ENCODE measurements at regions not wholly inside any gene's neighbourhood (a gene's known extent, or its start where the extent isn't known, plus 50 kb on each side); places are given as distances from the start of the nearest gene placed in this dataset.

DNA sequence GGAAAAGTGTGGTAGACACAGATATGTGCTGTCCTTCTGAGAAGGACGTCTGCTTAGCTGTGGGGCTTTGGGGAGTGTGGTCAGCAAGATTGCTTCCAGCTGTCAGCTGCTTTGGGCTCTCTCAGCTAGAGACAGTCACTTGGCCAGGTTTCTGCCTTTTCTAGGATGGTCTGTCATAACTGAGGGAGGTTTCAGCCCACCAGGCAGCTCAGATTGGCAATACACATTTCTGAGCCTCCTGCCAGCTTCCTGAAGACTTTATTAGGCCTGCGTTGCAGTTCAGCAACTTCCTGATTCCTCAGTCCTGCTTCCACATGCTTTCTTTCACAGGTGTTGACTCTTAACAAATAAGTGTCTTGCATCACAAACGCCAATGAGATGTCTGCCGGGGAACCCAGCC lies 286.5 kb downstream of the SQOR start:
- Mint-ChIP-seq H3K4me3 (no peak overlapping the region), H3K9me3 (no peaks in the 10 kb centered on the region), H3K27ac (no peak overlapping the region), H3K4me1 (no peaks in the 10 kb centered on the region), H3K27me3 (no peaks in the 10 kb centered on the region)
- ATAC-seq = no peak
- no peak for DNase-seq

DNA sequence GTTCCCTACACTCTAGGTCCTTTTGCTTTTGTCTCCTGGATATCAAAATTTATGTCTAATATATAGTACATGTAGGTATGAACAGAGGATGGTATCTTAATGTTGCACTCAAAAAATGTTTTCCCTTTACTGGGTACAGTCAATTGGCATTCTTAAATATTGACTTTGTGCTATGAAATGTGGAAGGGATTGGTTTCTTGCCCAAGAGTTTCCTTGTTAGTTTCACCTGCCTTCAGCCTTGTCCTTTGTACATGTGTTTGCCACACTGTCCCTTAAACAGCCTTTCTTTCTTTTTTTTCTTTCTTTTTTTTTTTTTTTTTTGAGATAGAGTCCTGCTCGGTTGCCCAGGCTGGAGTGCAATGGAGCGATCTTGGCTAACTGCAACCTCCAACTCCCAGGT lies 287.1 kb downstream of the SQOR start:
- ATAC-seq (no peak), DNase-seq (no peak)
- Mint-ChIP-seq H3K9me3 (no peaks in the 10 kb centered on the region), H3K27ac (no peak overlapping the region), H3K4me3 (no peak overlapping the region), H3K4me1 (no peaks in the 10 kb centered on the region), H3K27me3 (no peaks in the 10 kb centered on the region)

DNA sequence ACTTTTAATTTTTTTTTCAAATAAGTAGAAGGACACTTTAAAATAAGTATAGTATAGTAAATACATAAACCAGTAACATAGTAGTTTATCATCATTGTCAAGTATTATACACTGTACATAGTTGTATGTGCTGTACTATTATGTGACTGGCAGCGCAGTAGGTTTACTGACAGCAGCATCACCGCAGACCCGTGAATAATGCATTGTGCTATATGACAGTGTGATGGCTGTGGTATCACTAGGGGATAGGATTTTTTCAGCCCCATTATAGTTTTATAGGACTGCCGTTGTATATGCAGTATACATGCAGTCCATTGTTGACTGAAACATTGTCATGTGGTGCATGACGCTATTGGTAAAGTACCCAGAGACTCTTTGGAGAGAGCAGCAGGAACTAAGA lies 306.5 kb downstream of the SQOR start:
- Mint-ChIP-seq H3K27me3 (peaks cover 5% of the 10 kb centered on the region), H3K27ac (no peak overlapping the region), H3K4me3 (no peak overlapping the region), H3K4me1 (no peaks in the 10 kb centered on the region), H3K9me3 (no peaks in the 10 kb centered on the region)
- DNase-seq (no peak), ATAC-seq (no peak)

DNA sequence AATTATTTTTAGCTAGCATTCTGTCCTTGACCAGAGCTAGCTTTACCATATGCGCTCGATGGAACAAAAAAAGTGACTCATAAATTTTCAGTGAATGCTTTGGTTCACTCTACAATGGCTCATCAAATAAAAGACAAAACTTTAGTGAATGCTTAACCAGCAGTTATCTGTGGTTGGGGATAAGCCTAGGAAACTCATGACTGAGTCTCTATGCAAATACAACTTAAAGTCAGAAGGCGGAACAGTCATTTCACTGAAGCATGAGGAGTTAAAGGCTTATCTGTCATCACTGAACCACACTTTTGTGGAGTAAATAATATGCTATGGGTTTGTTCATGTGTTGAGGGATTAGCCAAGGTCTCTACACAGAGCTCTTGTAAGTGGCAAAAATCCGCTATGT lies 308.4 kb downstream of the SQOR start:
- Mint-ChIP-seq H3K27me3 (peaks cover 5% of the 10 kb centered on the region), H3K4me3 (no peak overlapping the region), H3K9me3 (no peaks in the 10 kb centered on the region), H3K4me1 (no peaks in the 10 kb centered on the region), H3K27ac (no peak overlapping the region)
- ATAC-seq = no peak
- no peak for DNase-seq

DNA sequence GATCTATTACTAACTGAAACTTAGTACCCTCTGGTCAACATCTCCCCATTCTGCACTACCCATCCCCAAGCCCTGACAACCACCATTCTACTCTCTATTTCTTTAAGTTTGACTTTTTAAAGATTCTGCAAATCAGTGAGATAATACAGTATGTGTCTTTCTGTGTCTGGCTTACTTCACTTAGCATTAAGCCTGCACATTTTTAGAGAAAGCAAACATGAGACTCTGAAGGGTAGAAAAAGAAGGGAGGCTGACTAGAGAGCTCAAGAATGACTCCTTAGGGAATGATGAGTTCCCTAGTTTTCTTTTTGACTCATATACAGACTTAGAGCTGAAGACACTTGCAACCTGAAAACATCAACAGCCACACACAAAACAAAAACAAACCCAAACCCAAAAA lies 311.3 kb downstream of the SQOR start:
- H3K27ac Mint-ChIP-seq = peak overlapping the region in 1 of 2 donors; percentile 65
- ATAC-seq = no peak
- peaks cover 14% of the 10 kb centered on the region for H3K27me3 Mint-ChIP-seq
- no peaks in the 10 kb centered on the region for H3K4me1 Mint-ChIP-seq
- no peak for DNase-seq
- peaks cover 0 to 9% of the 10 kb centered on the region in 2 donors for H3K9me3 Mint-ChIP-seq
- no peak overlapping the region for H3K4me3 Mint-ChIP-seq

DNA sequence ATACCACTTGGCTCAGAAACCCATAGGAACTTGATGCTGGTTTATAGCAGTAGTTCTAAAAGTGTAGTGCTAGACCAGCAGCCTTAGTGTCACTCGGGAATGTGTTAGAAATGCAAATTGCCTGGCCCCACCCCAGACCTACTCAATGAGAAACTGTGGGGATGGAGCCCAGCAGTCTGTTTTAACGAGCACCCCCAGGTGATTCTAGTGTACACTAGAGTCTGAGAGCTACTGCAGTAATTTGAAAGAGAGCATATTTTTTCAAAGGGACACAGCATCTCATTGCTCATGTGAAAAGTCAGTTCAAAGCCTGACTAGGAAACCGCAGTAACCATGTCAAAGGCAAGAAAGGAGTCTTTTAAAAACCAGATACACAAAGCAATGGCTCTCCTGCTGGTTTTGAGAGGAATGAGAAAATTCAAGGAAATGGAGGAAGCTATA lies 313.4 kb downstream of the SQOR start:
- H3K27me3 Mint-ChIP-seq = peaks cover 19% of the 10 kb centered on the region
- no peak for ATAC-seq
- peaks cover 0 to 9% of the 10 kb centered on the region in 2 donors for H3K9me3 Mint-ChIP-seq
- no peak overlapping the region for H3K27ac Mint-ChIP-seq
- no peaks in the 10 kb centered on the region for H3K4me1 Mint-ChIP-seq
- H3K4me3 Mint-ChIP-seq = no peak overlapping the region
- DNase-seq = no peak

DNA sequence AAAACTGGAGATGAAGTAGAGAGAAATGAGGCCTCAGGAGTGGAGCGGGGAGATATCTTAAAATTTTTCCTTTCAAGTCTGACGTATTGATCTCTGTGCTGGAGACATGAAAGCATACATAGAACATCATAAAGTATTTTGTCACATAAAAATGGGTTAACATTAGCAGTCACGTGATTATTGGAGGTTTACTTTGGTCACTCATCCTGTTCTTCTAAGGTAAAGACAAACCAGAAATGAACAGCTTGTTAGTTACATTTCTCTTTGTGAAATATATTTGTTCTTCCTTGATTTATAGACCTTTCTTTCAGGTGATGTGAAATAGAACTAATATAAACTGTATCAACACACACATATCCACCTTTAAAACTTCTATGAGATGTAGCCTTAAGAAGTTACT lies 324.1 kb downstream of the SQOR start:
- Mint-ChIP-seq H3K27me3 (no peaks in the 10 kb centered on the region), H3K27ac (no peak overlapping the region), H3K9me3 (peaks cover 14 to 16% of the 10 kb centered on the region in 2 donors), H3K4me3 (no peak overlapping the region), H3K4me1 (no peaks in the 10 kb centered on the region)
- ATAC-seq (no peak), DNase-seq (no peak)

DNA sequence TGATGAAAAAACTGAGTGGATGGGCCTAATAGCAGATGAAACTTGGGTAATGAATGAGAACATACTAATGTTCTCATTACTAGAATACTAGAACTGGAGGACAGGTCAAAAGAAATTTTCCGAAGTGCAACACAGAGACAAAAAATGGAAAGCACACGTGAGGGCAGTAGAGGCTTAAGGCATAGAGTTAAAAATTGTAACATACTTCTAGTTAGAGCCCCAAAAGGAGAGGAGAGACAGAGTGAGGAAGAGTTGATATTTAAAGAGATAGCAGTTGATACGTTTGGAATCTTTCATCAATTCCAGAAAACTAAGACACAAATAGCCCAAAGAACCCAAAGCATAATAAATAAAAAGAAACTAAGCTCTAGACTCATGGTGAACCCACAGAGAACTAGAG lies 327.9 kb downstream of the SQOR start:
- Mint-ChIP-seq H3K4me1 (no peaks in the 10 kb centered on the region), H3K9me3 (peaks cover 14 to 15% of the 10 kb centered on the region in 2 donors), H3K27me3 (no peaks in the 10 kb centered on the region), H3K4me3 (no peak overlapping the region), H3K27ac (no peak overlapping the region)
- DNase-seq = no peak
- ATAC-seq = no peak

DNA sequence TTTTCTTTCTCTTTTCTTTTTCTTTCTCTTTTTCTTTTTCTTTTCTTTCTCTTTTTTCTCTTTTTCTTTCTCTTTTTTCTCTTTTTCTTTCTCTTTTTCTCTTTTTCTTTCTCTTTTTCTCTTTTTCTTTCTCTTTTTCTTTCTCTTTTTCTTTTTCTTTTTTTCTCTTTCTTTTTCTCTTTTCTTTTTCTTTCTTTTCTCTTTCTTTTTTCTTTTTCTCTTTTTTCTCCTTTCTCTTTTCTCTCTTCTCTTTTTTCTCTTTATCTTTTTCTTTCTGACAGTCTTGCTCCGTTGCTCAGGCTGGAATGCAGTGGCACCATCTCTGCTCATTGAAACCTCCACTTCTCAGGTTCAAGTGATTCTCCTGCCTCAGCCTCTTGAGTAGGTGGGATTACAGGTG lies 335.7 kb downstream of the SQOR start:
- no peaks in the 10 kb centered on the region for H3K27me3 Mint-ChIP-seq
- no peak for ATAC-seq
- peaks cover 0 to 12% of the 10 kb centered on the region in 2 donors for H3K9me3 Mint-ChIP-seq

DNA sequence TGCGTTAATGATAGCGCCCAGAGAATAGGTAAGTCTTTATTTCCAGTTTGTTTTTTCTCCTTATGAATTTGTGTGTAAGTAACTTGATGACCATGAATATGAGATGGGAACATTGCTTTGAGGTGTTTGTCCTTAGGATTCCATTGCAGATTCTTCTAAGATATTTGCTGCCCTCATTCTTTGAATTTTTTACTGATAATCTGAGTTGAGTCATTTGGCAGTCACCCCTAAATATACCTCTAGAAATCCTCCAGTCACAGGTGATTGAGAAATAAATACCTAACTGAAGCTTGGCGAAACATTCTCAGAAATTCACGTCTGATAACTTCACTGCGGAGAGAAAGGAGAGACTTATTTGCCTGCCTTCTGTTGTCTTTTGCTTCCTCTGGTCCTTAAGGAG lies 345.5 kb downstream of the SQOR start:
- Mint-ChIP-seq H3K9me3 (no peaks in the 10 kb centered on the region), H3K4me1 (no peaks in the 10 kb centered on the region), H3K27me3 (peaks cover 8% of the 10 kb centered on the region), H3K4me3 (no peak overlapping the region), H3K27ac (no peak overlapping the region)
- ATAC-seq = no peak
- no peak for DNase-seq

More for the DNA sequence above, 335.7 kb downstream of the SQOR start:
- no peak for DNase-seq
- Mint-ChIP-seq H3K4me1 (no peaks in the 10 kb centered on the region), H3K27ac (peak overlapping the region in 1 of 2 donors; percentile 17), H3K4me3 (no peak overlapping the region)

DNA sequence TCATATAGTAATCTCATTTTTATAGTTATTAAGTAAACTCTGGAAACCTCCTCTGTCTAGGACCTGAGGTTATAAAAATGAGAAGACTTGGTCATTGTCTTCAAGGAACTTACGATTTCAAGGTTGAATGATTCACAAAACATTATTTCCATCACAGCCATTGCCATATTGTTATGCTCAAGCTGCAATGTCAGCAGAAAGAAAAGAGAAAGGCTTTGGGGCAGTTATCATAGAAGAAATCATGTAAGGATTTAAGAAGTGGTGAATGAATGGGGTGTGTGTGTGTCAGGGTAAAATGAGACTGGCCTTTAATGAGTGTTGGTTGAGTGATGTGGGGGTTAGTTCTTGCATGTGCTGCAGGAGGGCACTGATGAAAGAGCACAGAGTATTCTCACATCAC lies 346.8 kb downstream of the SQOR start:
- Mint-ChIP-seq H3K4me1 (no peaks in the 10 kb centered on the region), H3K4me3 (no peak overlapping the region), H3K27ac (no peak overlapping the region), H3K9me3 (no peaks in the 10 kb centered on the region), H3K27me3 (peaks cover 8% of the 10 kb centered on the region)
- DNase-seq (no peak), ATAC-seq (no peak)

DNA sequence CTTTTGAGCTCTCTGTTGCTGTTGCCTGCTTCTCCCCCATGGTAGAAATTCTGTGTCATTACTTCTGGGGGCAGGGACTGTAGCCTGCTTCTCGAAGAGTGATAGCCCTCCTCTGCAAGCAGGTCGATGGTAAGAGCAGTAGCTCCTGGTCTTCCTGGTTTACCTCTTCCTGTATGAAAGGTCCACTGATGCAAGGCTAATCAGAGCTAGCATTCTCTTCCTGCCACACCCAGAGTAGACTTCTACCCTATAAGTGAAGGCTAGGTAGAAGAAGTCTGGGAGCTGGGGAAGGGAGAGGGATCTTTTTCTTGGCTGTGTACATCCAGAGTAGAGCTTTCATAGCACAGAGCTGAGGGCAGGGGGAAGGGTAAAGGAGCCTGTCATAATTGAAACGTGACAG lies 357.0 kb downstream of the SQOR start:
- Mint-ChIP-seq H3K27me3 (no peaks in the 10 kb centered on the region), H3K4me1 (no peaks in the 10 kb centered on the region), H3K4me3 (no peak overlapping the region), H3K9me3 (peaks cover 0 to 4% of the 10 kb centered on the region in 2 donors), H3K27ac (no peak overlapping the region)
- DNase-seq (no peak), ATAC-seq (no peak)

DNA sequence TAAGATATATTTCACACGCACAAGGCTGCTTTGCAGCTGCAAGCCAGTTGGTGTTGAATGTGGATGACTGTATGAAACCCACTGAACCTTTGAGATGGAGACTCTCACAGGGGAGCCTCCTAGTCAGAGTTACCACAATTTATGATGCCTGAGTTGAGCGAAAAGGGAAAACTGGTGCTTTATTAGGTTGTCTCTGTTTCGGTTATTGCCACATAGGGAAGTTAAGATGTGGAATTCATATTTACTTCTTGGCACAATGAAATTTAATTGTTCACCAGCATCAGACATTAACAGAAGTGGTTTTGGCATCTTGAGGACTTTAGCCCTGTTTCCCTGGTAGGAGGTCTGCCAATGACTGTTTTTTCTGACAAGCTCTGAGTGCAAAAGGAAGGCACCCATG lies 358.2 kb downstream of the SQOR start:
- peaks cover 0 to 4% of the 10 kb centered on the region in 2 donors for H3K9me3 Mint-ChIP-seq
- ATAC-seq = no peak
- no peak overlapping the region for H3K27ac Mint-ChIP-seq
- H3K27me3 Mint-ChIP-seq = no peaks in the 10 kb centered on the region
- no peaks in the 10 kb centered on the region for H3K4me1 Mint-ChIP-seq
- H3K4me3 Mint-ChIP-seq = no peak overlapping the region
- DNase-seq = no peak

DNA sequence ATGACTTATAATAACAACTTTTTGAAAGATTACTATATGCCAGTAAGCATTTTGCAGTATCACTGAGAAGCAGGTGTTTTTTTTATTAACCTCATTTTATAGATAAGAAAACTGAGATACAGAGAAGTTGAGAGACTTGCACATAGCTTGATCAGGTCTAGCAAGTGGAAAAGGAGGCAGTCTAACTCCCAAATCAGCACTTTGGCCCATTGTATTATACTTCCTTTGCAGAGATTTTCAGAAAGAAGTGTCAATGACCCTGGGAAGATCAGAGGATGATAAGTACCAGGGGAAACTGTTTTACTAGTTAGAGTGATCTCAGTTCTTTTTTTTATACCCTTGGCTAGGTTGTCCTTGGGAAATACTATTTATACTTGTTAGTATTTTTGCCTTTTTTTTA lies 358.7 kb downstream of the SQOR start:
- ATAC-seq (no peak), DNase-seq (no peak)
- no peaks in the 10 kb centered on the region for H3K4me1 Mint-ChIP-seq
- H3K27ac Mint-ChIP-seq = no peak overlapping the region
- H3K9me3 Mint-ChIP-seq = peaks cover 0 to 4% of the 10 kb centered on the region in 2 donors
- no peaks in the 10 kb centered on the region for H3K27me3 Mint-ChIP-seq
- no peak overlapping the region for H3K4me3 Mint-ChIP-seq

DNA sequence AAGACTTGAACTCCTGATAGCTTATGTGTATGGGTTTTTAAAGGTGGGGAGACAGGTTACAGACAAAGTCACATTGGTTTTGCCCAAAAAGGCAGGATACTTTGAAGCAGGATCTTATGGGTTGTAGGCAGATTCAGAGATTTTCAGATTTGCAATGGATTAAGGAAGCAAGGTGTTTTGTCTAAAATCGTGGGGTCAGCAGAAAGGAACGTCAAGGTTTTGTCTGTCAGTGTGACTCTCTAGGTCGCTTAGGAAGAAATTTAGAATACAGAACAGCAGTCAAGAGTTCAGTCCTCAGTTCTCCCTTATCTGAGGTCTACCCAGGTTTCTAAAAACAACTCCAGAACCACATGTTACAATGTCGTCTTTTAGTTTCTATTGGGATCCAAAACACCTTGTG lies 361.0 kb downstream of the SQOR start:
- H3K4me3 Mint-ChIP-seq = no peak overlapping the region
- ATAC-seq = no peak
- peaks cover 4 to 6% of the 10 kb centered on the region in 2 donors for H3K9me3 Mint-ChIP-seq
- no peaks in the 10 kb centered on the region for H3K4me1 Mint-ChIP-seq
- DNase-seq = no peak
- no peaks in the 10 kb centered on the region for H3K27me3 Mint-ChIP-seq
- H3K27ac Mint-ChIP-seq = peak overlapping the region in 1 of 2 donors; percentile 21

DNA sequence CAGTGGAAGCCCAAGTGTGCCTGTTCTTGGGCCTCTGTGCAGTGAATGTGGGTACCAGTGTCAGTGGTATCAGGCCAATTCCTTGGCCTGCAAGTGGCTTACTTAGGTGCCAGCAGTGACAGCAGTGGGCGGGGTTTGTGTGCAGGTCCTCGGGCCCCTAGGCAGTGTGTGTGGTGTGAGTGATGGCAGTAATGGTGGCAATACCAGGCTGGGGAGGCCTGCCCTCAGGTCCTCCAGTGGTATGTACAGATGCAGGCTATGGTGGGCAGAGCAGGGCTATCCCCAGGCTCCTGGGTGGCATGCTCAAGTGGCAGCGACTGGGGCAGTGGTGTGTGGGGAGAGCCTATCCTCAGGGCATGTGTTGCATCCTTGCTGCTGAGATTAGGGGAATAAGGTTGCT lies 379.7 kb downstream of the SQOR start:
- Mint-ChIP-seq H3K27me3 (no peaks in the 10 kb centered on the region), H3K4me1 (no peaks in the 10 kb centered on the region), H3K4me3 (no peak overlapping the region), H3K27ac (no peak overlapping the region), H3K9me3 (peaks cover 16 to 55% of the 10 kb centered on the region in 2 donors)
- no peak for ATAC-seq
- DNase-seq = no peak

DNA sequence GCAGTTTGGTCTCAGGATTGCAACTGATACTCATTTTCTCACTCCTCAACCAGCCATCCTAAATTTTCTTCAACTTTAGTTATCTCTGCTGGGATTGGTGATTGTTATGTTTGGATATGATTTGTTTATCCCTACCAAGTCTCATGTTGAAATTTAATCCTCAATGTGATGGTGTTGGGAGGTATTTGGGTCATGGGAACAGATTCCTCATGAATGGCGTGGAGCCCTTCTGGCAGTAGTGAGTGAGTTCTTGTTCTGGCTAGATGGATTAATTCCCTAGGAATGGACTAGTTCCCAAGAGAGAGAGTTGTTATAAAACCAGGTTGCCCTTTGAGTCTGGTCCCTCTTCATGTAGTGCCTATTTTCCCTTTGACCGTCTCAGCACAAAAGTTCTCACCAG lies 399.9 kb downstream of the SQOR start:
- H3K9me3 Mint-ChIP-seq = peaks cover 0 to 5% of the 10 kb centered on the region in 2 donors
- ATAC-seq = no peak

More for the DNA sequence above, 399.9 kb downstream of the SQOR start:
- Mint-ChIP-seq H3K4me1 (no peaks in the 10 kb centered on the region), H3K4me3 (no peak overlapping the region), H3K27me3 (no peaks in the 10 kb centered on the region), H3K27ac (no peak overlapping the region)
- DNase-seq = no peak

All from stimulated activated naive CD8-positive, alpha-beta T cell treated with anti-CD3 and anti-CD28 coated beads, Interleukin-15, amount 100 ng/mL, for 72 hours (primary cell).